Tibial artery (tissue), 4 donors: ENCODE measurements at regions not wholly inside any gene's neighbourhood (a gene's known extent, or its start where the extent isn't known, plus 50 kb on each side); places are given as distances from the start of the nearest gene placed in this dataset.

ENCODE experiments used
- DNase-seq, 2 donors: peaks; one replicate each; pipeline ENCODE4 v3.0.0-alpha.2; 2019
- H3K27ac ChIP-seq, 2 donors: fragments of 200-600 bp; sonication (generic) in 1 of 2; 1 replicate in 1 of 2; 2 replicates in 1 of 2; pipeline ENCODE4 v1.5.1; 2018 to 2019; ENCODE audit warnings: mild to moderate bottlenecking in 1 of 2
- H3K27me3 ChIP-seq, 2 donors: fragments of 200-600 bp; sonication (generic) in 1 of 2; one replicate each; pipeline versions ENCODE4 v1.5.1 to v1.6.0; 2016 to 2019
- H3K36me3 ChIP-seq, 3 donors: fragments of 200-600 bp; sonication (generic) in 2 of 3; one replicate each; pipeline ENCODE4 v1.5.1; 2016 to 2019; ENCODE audit warnings: mild to moderate bottlenecking in 2 of 3
- H3K4me1 ChIP-seq, 4 donors: fragments of 200-600 bp; sonication (generic) in 2 of 4; 1 replicate in 3 of 4; 2 replicates in 1 of 4; pipeline ENCODE4 v1.5.1; 2016 to 2019
- H3K4me3 ChIP-seq, 2 donors: fragments of 200-600 bp; sonication (generic) in 1 of 2; 1 replicate in 1 of 2; 2 replicates in 1 of 2; pipeline ENCODE4 v1.5.1; 2018 to 2019; ENCODE audit warnings: mild to moderate bottlenecking in 2 of 2
- H3K9me3 ChIP-seq, 3 donors: fragments of 200-600 bp; sonication (generic) in 1 of 3; one replicate each; pipeline ENCODE4 v1.5.1; 2016 to 2019
- CTCF ChIP-seq, 2 experiments: fragments of 200-600 bp in 1 of 2; fragments of 450-650 bp in 1 of 2; IDR thresholded peaks; one replicate each; pipeline ENCODE4 v1.5.1; 2017 to 2019; ENCODE audit warnings: antibody characterized with exemption in 2 of 2, mild to moderate bottlenecking in 1 of 2, moderate library complexity in 1 of 2
- intact Hi-C: fragments of 100-400 bp; cut with DNase I; formaldehyde crosslinking; loops from one replicate; pipeline ENCODE4 v1.15.0; 2023; ENCODE audit warnings: low total_unique reads

- Histone ChIP-seq H3K4me1 (no peaks in the 10 kb centered on the region), H3K27ac (no peak overlapping the region), H3K27me3 (no peaks in the 10 kb centered on the region), H3K4me3 (no peak overlapping the region), H3K36me3 (no peaks in the 10 kb centered on the region), H3K9me3 (no peaks in the 10 kb centered on the region)
- intact Hi-C loops = no loop called here
- TF ChIP-seq CTCF (IDR thresholded peaks at IDR 0.05) = no peak
- no peak for DNase-seq
Observed at GRCh38 chr7:21063106-21063505, 276.4 kb upstream of the SP8 start.

DNA sequence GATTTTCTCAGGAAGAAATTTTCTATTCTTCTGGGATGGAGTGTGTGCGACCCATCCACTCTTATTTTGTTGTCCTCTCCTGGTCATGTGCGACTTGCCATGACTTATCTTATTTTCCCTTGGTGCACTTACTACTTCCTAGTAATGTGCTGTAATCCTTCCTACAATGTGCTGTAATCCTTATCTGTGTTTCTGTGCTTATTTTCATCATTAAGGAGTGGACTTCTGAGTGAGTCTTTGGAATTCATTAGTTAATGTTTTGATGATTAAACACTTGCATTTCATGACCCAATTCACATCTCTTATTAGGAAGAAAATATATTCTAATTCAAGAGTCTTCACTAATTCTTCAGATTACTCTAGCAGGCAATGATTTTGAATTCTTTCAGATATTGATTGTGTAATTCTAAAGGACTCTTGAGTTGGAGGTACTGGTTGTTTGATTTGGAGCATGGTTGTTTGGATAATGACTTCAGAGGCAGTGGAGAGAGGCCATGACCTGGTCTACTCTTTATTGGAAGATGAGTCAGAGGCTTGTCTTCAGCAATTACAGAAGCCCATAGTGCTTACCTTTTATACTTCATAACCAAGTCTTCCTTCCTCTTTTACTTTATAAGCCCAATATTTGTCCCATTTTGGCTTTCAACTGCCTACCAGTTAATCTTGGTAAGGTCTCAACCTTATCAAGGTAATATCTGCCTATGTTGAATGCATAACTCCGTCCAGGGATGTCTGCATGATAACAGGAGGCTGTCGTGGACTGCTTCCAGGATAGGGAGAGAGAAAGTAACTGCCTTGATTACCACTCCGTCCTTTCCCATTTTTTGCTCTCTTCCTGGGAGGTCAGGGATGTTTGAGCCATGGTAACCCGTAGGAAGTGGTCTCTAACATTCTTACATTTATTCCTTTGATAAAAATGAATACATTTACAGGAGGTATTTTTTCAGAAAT lies 278.3 kb upstream of the SP8 start:
- Histone ChIP-seq H3K27ac (no peak overlapping the region), H3K9me3 (no peaks in the 10 kb centered on the region), H3K4me3 (no peak overlapping the region), H3K27me3 (no peaks in the 10 kb centered on the region), H3K36me3 (no peaks in the 10 kb centered on the region), H3K4me1 (no peaks in the 10 kb centered on the region)
- no peak for TF ChIP-seq CTCF (IDR thresholded peaks at IDR 0.05)
- intact Hi-C loops = no loop called here
- DNase-seq = no peak

GRCh38 chr7:21066221-21066620 lies 279.5 kb upstream of the SP8 start:
- TF ChIP-seq CTCF (IDR thresholded peaks at IDR 0.05) = no peak
- Histone ChIP-seq H3K9me3 (no peaks in the 10 kb centered on the region), H3K4me1 (no peaks in the 10 kb centered on the region), H3K27ac (no peak overlapping the region), H3K4me3 (no peak overlapping the region), H3K36me3 (no peaks in the 10 kb centered on the region), H3K27me3 (no peaks in the 10 kb centered on the region)
- no peak for DNase-seq
- intact Hi-C loops = no loop called here

GRCh38 chr7:21067216-21067615 lies 280.5 kb upstream of the SP8 start:
- H3K27me3 ChIP-seq = no peaks in the 10 kb centered on the region
- intact Hi-C loops = no loop called here
- no peak for TF ChIP-seq CTCF (IDR thresholded peaks at IDR 0.05)
- DNase-seq = no peak
- H3K4me1 ChIP-seq = no peaks in the 10 kb centered on the region
- H3K36me3 ChIP-seq = no peaks in the 10 kb centered on the region
- H3K9me3 ChIP-seq = no peaks in the 10 kb centered on the region
- H3K27ac ChIP-seq = no peak overlapping the region
- H3K4me3 ChIP-seq = no peak overlapping the region

DNA sequence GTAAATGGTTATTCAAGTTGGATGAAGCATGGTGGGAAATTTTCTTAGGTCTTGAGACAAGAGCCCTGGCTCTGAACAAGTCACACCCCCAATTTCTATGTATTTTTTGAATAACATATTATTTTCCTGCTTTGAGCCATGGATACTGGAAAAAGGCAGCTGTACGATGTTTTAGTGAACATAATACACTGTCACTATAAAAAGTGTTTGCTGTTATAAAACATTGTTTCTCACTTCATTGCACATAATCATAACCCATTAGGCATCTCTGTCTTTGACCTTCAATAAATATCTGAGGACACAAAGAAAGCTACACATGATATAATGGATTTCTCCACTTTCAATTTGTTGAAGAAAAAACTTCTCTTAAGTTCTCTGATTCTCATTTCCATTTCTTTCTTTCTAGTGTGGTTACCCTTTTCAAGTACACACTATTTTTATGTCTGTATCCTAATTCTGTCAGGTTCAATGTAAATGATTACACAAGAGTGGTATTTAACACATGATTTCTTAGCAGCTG lies 283.9 kb upstream of the SP8 start:
- Histone ChIP-seq H3K27ac (no peak overlapping the region), H3K4me1 (no peaks in the 10 kb centered on the region), H3K9me3 (no peaks in the 10 kb centered on the region), H3K4me3 (no peak overlapping the region), H3K36me3 (no peaks in the 10 kb centered on the region), H3K27me3 (no peaks in the 10 kb centered on the region)
- DNase-seq = no peak
- intact Hi-C loops = no loop called here
- TF ChIP-seq CTCF (IDR thresholded peaks at IDR 0.05) = no peak
